K562 (cell line): ENCODE measurements at regions not wholly inside any gene's neighbourhood (a gene's known extent, or its start where the extent isn't known, plus 50 kb on each side); places are given as distances from the start of the nearest gene placed in this dataset.

Experiments
- ATAC-seq: fragments of 200-7000 bp; cut with Tn5 transposase; 3 replicates; pipeline ENCODE4 v1.9.1; 2020; ENCODE audit warnings: moderate library complexity
- BruUV-seq: library from RNA; stranded (reverse); fragments of 400-500 nt; replicated peaks from 2 replicates; lab custom pipeline; 2021; lab: Mats Ljungman, UMichigan
- CTCF ChIA-PET: fragments of 300-600 bp; formaldehyde crosslinking; extraction: SDS; loops from one replicate; lab custom pipeline; 2021; ENCODE audit warnings: low intra/inter-chr PET ratio; lab: Yijun Ruan, JAX
- POLR2A ChIA-PET: fragments of 300-600, 350-650 bp; sonication (Branson Sonifier 250); formaldehyde crosslinking; extraction: SDS; loops from one replicate; lab custom pipeline; 2021; ENCODE audit warnings: antibody characterized with exemption, inconsistent platforms; lab: Yijun Ruan, JAX
- DNase-seq, 4 experiments: peaks; one replicate each; pipeline versions ENCODE4 v3.0.0 to v3.0.0-alpha.2; 2011 to 2018; ENCODE audit warnings: low spot score in 3 of 4, mixed read lengths in 3 of 4; ENCODE audit errors: extremely low read depth in 1 of 4
- FAIRE-seq: peaks from 2 replicates; lab custom pipeline; 2011; peaks lifted over from hg19 to GRCh38; lab: Jason Lieb, UNC
- H2AFZ ChIP-seq: 2 replicates; pipeline ENCODE4 v1.6.0; 2011; ENCODE audit warnings: low read depth, low read length, control low read depth, inconsistent platforms
- H3K27ac ChIP-seq: fragments of 200-600 bp; 3 replicates; pipeline ENCODE4 v1.8.0; 2011; ENCODE audit warnings: low read depth, mild to moderate bottlenecking, control low read depth, inconsistent platforms, low read length, moderate library complexity, mixed read lengths; ENCODE audit errors: extremely low read depth
- H3K27me3 ChIP-seq, 2 experiments: fragments of 300-600 bp in 1 of 2; 2 replicates in 1 of 2; 3 replicates in 1 of 2; pipeline versions ENCODE4 v1.6.0 to v1.8.0; 2011; ENCODE audit warnings: inconsistent platforms in 2 of 2, low read length in 2 of 2, mild to moderate bottlenecking in 1 of 2, mixed read lengths in 1 of 2, moderate library complexity in 1 of 2; ENCODE audit not compliant: control insufficient read depth in 2 of 2, insufficient read depth in 2 of 2
- H3K36me3 ChIP-seq: fragments of 300-600 bp; 3 replicates; pipeline ENCODE4 v1.8.0; 2011; ENCODE audit warnings: mild to moderate bottlenecking, low read length, inconsistent platforms; ENCODE audit not compliant: control insufficient read depth, insufficient read depth
- H3K4me1 ChIP-seq, 2 experiments: fragments of 200-600 bp in 1 of 2; replicated peaks in 1 of 2; 2 replicates in 1 of 2; 3 replicates in 1 of 2; pipeline versions ENCODE4 v1.5.1 to v1.8.0; 2011; ENCODE audit warnings: inconsistent platforms in 2 of 2, low read length in 2 of 2, mild to moderate bottlenecking in 1 of 2, mixed read lengths in 1 of 2, moderate library complexity in 1 of 2; ENCODE audit not compliant: control insufficient read depth in 2 of 2, insufficient read depth in 2 of 2
- H3K4me2 ChIP-seq: 2 replicates; pipeline ENCODE4 v1.6.1; 2011; ENCODE audit warnings: low read length, control low read depth, inconsistent platforms, mixed read lengths; ENCODE audit not compliant: insufficient read depth
- H3K4me3 ChIP-seq: fragments of 200-600 bp; sonication (generic), shearing (Covaris generic); 2 replicates; pipeline ENCODE4 v1.5.1; 2016; ENCODE audit warnings: control low read depth, inconsistent platforms
- H3K79me2 ChIP-seq: fragments of 200-600 bp; 3 replicates; pipeline ENCODE4 v1.8.0; 2011; ENCODE audit warnings: low read length, inconsistent platforms; ENCODE audit not compliant: control insufficient read depth, insufficient read depth
- H3K9ac ChIP-seq, 2 experiments: 2 replicates each; pipeline versions ENCODE4 v1.6.0 to v1.6.1; 2011; ENCODE audit warnings: low read depth in 2 of 2, low read length in 2 of 2, control low read depth in 1 of 2, inconsistent platforms in 1 of 2, mild to moderate bottlenecking in 1 of 2, mixed read lengths in 1 of 2; ENCODE audit not compliant: insufficient read depth in 1 of 2
- H3K9me1 ChIP-seq: one replicate; pipeline ENCODE4 v1.6.0; 2011; ENCODE audit warnings: inconsistent platforms, mild to moderate bottlenecking, low read length, moderate library complexity; ENCODE audit not compliant: control insufficient read depth, insufficient read depth
- H3K9me3 ChIP-seq: replicated peaks from 2 replicates; pipeline ENCODE4 v1.5.1; 2011; ENCODE audit warnings: low read depth, low read length, inconsistent platforms; ENCODE audit not compliant: control insufficient read depth, insufficient read depth
- H4K20me1 ChIP-seq: replicated peaks from 2 replicates; pipeline ENCODE4 v1.6.1; 2011; ENCODE audit warnings: low read length, inconsistent platforms, mixed read lengths; ENCODE audit not compliant: control insufficient read depth, insufficient read depth
- COPS2 ChIP-seq: fragments of 450-650 bp; conservative IDR thresholded peaks from 2 replicates; pipeline ENCODE4 v1.6.1; 2016; ENCODE audit warnings: mild to moderate bottlenecking, moderate library complexity
- HLTF ChIP-seq: fragments of 450-650 bp; IDR thresholded peaks from 2 replicates; pipeline ENCODE4 v1.6.1; 2016
- JUNB ChIP-seq: fragments of 450-650 bp; formaldehyde crosslinking; conservative IDR thresholded peaks from 2 replicates; pipeline ENCODE4 v1.4.0; 2020; ENCODE audit warnings: mild to moderate bottlenecking
- NCOA2 ChIP-seq, 2 experiments: fragments of 450-650 bp; IDR thresholded peaks; 2 replicates each; pipeline ENCODE4 v1.6.1; 2018; ENCODE audit warnings: mild to moderate bottlenecking in 2 of 2, moderate library complexity in 1 of 2; ENCODE audit not compliant: partially characterized antibody in 2 of 2
- POU5F1 ChIP-seq: fragments of 150-350 bp; IDR thresholded peaks from 2 replicates; pipeline ENCODE4 v1.6.1; 2014; ENCODE audit warnings: borderline replicate concordance, low read length, low read depth, mild to moderate bottlenecking; ENCODE audit not compliant: partially characterized antibody
- SNIP1 ChIP-seq: fragments of 450-650 bp; IDR thresholded peaks from 2 replicates; pipeline ENCODE4 v1.7.1; 2017; ENCODE audit warnings: low read depth, mild to moderate bottlenecking
- SREBF2 ChIP-seq: sonication (generic); formaldehyde crosslinking; IDR thresholded peaks from 2 replicates; pipeline ENCODE4 v1.4.0; 2020; ENCODE audit warnings: mild to moderate bottlenecking, missing genetic modification reagents
- ZBTB8A ChIP-seq: fragments of 450-650 bp; IDR thresholded peaks from 2 replicates; pipeline ENCODE4 v1.6.1; 2018; ENCODE audit warnings: mild to moderate bottlenecking, moderate library complexity; ENCODE audit not compliant: partially characterized antibody
- ZNF133 ChIP-seq: fragments of 250-450 bp; sonication (Bioruptor Pico); IDR thresholded peaks from 2 replicates; pipeline ENCODE4 v1.4.0; 2020; ENCODE audit warnings: mild to moderate bottlenecking
- WGBS: fragments of 100-300 bp; shearing (Covaris generic); methylation state at CpG from one replicate; pipeline ENCODE4 v1.1.6; 2016; ENCODE audit warnings: low coverage, mixed read lengths; ENCODE audit not compliant: insufficient coverage; ENCODE audit errors: missing lambda C conversion rate; 5-methylcytosine and 5-hydroxymethylcytosine counted together
- in situ Hi-C: fragments of 300-500 bp; cut with MboI; formaldehyde crosslinking; loops from 4 replicates; pipeline ENCODE4 v1.15.0; 2018; ENCODE audit warnings: inconsistent platforms, mixed read lengths
- intact Hi-C: fragments of 100-400 bp; cut with micrococcal nuclease; formaldehyde crosslinking; loops from 2 replicates; pipeline ENCODE4 v1.14.2; 2022
- TF ChIP-seq, protein P1 (sequence below): sonication (generic); formaldehyde crosslinking; IDR thresholded peaks from 2 replicates; pipeline ENCODE4 v1.8.1; 2023; ENCODE audit warnings: mild to moderate bottlenecking, missing genetic modification reagents, moderate library complexity
- TF ChIP-seq, protein P2 (sequence below): sonication (generic); formaldehyde crosslinking; IDR thresholded peaks from 2 replicates; pipeline ENCODE4 v1.9.0; 2022; ENCODE audit warnings: mild to moderate bottlenecking, missing genetic modification reagents
- TF ChIP-seq, protein P3 (sequence below): fragments of 250-450 bp; sonication (Bioruptor Pico); IDR thresholded peaks from 2 replicates; pipeline ENCODE4 v1.4.0; 2020; ENCODE audit warnings: mild to moderate bottlenecking

DNA sequence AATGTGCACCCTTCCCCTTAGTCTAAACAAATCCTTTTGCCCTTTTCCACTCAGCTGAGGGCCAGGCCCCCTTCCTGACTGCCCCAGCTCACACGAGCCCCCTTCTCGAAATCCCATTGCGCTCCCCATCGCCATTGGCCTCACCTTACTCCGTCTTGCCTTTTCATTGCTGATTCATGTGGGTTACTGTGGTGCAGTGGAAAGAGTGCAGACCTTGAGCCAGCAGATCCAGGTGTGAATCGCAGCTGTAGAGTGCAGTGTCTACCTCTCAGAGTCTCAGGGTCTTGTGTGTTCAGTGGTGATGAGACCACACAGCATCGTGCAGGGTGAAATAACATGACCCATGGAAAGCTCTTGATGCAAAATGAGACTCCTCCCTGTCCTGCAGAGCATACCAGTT is 132.4 kb upstream of the APCDD1 start:
- TF ChIP-seq, protein P1, sequence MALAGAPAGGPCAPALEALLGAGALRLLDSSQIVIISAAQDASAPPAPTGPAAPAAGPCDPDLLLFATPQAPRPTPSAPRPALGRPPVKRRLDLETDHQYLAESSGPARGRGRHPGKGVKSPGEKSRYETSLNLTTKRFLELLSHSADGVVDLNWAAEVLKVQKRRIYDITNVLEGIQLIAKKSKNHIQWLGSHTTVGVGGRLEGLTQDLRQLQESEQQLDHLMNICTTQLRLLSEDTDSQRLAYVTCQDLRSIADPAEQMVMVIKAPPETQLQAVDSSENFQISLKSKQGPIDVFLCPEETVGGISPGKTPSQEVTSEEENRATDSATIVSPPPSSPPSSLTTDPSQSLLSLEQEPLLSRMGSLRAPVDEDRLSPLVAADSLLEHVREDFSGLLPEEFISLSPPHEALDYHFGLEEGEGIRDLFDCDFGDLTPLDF (CRISPR knock-in tag): no peak
- no peak overlapping the region for H3K4me3 ChIP-seq
- H3K4me2 ChIP-seq: no peak overlapping the region
- WGBS: under 1% methylated on average over 7 of the region's 7 CpGs
- no peak for ATAC-seq
- H4K20me1 ChIP-seq: no peaks in the 10 kb centered on the region
- H3K4me1 ChIP-seq: no peaks in the 10 kb centered on the region
- H3K36me3 ChIP-seq: no peaks in the 10 kb centered on the region
- CTCF ChIA-PET: no interaction called here
- H3K9me1 ChIP-seq: no peaks in the 10 kb centered on the region
- H2AFZ ChIP-seq: no peak overlapping the region
- intact Hi-C loops (no loop called here), in situ Hi-C loops (no loop called here)
- H3K79me2 ChIP-seq: no peaks in the 10 kb centered on the region
- no peak overlapping the region for H3K27ac ChIP-seq
- POLR2A ChIA-PET: interaction anchor here (0.8 to 1.9 kb wide), 4 partner anchors 10 to 277 kb away, joined by 3 to 4 read pairs (median 3); no protein-coding TSS in a partner anchor
- FAIRE-seq: no peak
- no peak overlapping the region for H3K9ac ChIP-seq
- no peak for DNase-seq
- peaks cover 4 to 9% of the 10 kb centered on the region in 2 experiments; a peak in 3 of 5 replicates for H3K27me3 ChIP-seq
- no TSS peak for BruUV-seq
- no peaks in the 10 kb centered on the region for H3K9me3 ChIP-seq

DNA sequence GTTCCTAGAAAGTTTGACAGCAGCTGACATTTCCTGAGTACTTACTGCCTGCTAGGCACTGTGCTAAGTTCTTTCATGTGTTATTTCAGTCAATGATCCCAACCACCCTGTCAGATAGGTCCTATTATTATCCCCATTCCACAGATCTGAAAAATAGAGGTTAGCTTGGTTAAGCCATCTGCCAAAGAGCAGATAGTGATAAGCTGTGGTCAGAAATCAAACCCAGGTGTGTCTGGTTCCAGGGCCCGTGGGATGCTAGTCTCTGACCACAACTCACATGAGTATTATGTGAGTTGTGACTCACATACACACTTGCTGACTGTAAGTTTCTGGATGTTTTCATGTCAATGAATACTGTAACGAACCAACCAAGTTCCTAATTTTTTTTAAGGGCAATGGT is 132.0 kb upstream of the APCDD1 start:
- H3K27ac ChIP-seq: no peak overlapping the region
- no peaks in the 10 kb centered on the region for H3K4me1 ChIP-seq
- DNase-seq: no peak
- H3K9me1 ChIP-seq: no peaks in the 10 kb centered on the region
- H3K36me3 ChIP-seq: no peaks in the 10 kb centered on the region
- 0% methylated on average over 2 of the region's 2 CpGs for WGBS
- H3K4me2 ChIP-seq: no peak overlapping the region
- in situ Hi-C loops (no loop called here), intact Hi-C loops (no loop called here)
- no peak overlapping the region for H3K4me3 ChIP-seq
- no peak overlapping the region for H2AFZ ChIP-seq
- H4K20me1 ChIP-seq: no peaks in the 10 kb centered on the region
- no peaks in the 10 kb centered on the region for H3K79me2 ChIP-seq
- FAIRE-seq: no peak
- POLR2A ChIA-PET: interaction anchor here (0.7 to 1.9 kb wide), 4 partner anchors 10 to 276 kb away, joined by 3 to 4 read pairs (median 3); no protein-coding TSS in a partner anchor
- CTCF ChIA-PET: no interaction called here
- no peak overlapping the region for H3K9ac ChIP-seq
- no peak for ATAC-seq
- no TSS peak for BruUV-seq
- peaks cover 4 to 9% of the 10 kb centered on the region in 2 experiments; a peak in 3 of 5 replicates for H3K27me3 ChIP-seq
- TF ChIP-seq COPS2 (no peak), SNIP1 (no peak), SREBF2 (CRISPR knock-in tag) (no peak), HLTF (no peak), ZBTB8A (no peak), POU5F1 (no peak), ZNF133 (no peak), NCOA2 (IDR thresholded peaks at IDR 0.05; ENCODE audit: partially characterized antibody in 2 of 2) (no peak), JUNB (CRISPR knock-in tag) (no peak)
- TF ChIP-seq, protein P2, sequence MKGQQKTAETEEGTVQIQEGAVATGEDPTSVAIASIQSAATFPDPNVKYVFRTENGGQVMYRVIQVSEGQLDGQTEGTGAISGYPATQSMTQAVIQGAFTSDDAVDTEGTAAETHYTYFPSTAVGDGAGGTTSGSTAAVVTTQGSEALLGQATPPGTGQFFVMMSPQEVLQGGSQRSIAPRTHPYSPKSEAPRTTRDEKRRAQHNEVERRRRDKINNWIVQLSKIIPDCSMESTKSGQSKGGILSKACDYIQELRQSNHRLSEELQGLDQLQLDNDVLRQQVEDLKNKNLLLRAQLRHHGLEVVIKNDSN (CRISPR knock-in tag): no peak
- TF ChIP-seq, protein P3, sequence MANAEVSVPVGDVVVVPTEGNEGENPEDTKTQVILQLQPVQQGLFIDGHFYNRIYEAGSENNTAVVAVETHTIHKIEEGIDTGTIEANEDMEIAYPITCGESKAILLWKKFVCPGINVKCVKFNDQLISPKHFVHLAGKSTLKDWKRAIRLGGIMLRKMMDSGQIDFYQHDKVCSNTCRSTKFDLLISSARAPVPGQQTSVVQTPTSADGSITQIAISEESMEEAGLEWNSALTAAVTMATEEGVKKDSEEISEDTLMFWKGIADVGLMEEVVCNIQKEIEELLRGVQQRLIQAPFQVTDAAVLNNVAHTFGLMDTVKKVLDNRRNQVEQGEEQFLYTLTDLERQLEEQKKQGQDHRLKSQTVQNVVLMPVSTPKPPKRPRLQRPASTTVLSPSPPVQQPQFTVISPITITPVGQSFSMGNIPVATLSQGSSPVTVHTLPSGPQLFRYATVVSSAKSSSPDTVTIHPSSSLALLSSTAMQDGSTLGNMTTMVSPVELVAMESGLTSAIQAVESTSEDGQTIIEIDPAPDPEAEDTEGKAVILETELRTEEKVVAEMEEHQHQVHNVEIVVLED (CRISPR knock-in tag): no peak
- no peaks in the 10 kb centered on the region for H3K9me3 ChIP-seq
